HG03342 (cell line): ENCODE measurements at regions not wholly inside any gene's neighbourhood (a gene's known extent, or its start where the extent isn't known, plus 50 kb on each side); places are given as distances from the start of the nearest gene placed in this dataset.

Experiments
- ATAC-seq: cut with Tn5 transposase; IDR thresholded peaks from one replicate; pipeline ENCODE4 v1.9.1; 2021; ENCODE audit warnings: mild to moderate bottlenecking, moderate library complexity; ENCODE audit not compliant: unreplicated experiment

DNA sequence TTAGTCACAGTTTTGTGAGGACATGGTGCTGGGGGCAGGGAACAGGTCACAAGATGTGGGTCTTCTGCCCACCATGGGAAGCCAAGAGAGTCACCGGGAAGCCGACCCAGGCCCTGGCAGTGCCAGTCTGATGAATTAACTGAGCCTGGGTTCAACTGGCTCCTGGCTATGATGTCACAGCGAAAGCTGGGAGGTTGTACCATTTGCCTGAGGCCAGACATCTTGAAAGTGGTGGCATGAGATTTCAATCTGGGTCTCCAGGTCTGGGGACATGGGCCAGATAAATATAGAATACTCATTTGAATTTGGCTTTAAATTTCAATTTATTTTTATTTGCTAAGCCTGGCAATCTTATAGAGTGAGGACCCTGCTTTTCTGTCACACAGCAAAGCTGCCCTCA is 280.9 kb downstream of the NSG2 start:
- no peak for ATAC-seq

GRCh38 chr5:174327317-174327864 is 281.9 kb downstream of the NSG2 start:
- ATAC-seq = peak; percentile 66

DNA sequence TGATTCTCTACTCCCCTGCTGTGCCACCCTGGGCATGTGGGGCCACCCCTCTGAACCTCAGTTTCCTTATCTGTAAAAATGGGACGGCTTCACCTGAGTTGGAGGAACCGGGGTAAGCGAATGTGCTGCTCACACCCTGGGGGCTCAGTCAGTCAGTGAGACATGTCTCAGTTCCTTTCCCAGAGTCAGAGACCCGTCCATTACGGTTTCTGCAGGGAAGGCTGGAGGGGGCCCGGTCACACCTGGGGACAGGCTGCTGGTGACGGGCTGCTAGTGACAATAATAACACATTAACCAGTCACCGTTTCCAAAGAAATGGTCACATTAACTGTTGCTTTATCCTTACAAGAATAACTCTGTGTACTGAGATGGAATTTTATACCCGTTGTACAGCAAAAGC is 282.4 kb downstream of the NSG2 start:
- ATAC-seq = no peak

GRCh38 chr5:174328631-174329299 is 283.3 kb downstream of the NSG2 start:
- no peak for ATAC-seq

GRCh38 chr5:174329738-174330137 is 284.2 kb downstream of the NSG2 start:
- ATAC-seq = no peak

DNA sequence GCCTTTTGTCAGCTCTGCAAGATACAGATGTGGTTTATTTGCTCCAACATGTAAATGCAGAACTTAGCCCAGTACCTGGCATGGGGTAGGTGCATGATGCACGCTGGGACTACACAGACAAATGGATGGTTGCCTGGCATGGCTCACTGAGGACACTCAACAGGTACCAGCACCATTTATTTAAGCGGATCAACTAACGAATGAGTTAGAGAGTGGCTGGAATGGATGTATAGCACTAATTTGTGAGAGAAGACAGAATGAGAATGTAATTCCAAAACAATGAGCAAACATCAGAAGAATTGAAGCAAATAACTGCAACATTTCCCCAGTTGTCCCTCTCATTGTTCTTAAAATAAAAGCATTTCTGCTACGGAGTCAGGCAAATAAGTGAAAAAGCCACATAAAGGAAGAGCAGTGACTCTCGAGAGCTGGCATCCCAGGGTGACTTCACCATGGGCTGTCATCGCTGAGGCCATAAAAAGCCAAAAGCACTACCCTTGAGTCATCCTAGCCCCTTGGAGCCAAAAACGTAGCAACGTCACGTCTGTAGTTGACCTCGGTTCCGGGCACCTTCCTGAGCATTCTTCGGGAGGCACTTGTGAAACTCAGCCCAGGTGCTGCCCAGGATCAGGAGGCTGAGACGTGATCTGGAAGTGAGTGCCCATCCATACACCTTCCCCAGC is 290.3 kb downstream of the NSG2 start:
- ATAC-seq = no peak

DNA sequence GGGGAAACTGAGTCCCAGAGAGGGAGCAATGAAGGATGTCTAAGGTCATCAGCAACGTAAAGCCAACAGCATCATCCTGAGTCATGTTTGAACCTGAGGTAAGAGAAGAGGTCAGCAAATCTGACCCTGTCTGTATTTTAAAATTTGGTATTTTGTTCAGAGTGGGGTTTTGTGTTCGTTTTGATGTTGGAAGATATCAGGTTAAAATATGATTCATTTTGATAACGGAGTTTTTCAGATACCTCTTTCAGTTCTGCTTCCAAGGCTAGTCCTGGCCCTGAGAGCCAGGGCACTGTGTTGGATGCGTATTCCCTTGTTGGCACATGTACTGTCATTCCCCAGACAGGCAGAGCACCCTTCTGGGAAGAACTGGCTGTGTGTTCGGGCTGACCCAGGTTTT is 291.0 kb downstream of the NSG2 start:
- ATAC-seq = no peak

DNA sequence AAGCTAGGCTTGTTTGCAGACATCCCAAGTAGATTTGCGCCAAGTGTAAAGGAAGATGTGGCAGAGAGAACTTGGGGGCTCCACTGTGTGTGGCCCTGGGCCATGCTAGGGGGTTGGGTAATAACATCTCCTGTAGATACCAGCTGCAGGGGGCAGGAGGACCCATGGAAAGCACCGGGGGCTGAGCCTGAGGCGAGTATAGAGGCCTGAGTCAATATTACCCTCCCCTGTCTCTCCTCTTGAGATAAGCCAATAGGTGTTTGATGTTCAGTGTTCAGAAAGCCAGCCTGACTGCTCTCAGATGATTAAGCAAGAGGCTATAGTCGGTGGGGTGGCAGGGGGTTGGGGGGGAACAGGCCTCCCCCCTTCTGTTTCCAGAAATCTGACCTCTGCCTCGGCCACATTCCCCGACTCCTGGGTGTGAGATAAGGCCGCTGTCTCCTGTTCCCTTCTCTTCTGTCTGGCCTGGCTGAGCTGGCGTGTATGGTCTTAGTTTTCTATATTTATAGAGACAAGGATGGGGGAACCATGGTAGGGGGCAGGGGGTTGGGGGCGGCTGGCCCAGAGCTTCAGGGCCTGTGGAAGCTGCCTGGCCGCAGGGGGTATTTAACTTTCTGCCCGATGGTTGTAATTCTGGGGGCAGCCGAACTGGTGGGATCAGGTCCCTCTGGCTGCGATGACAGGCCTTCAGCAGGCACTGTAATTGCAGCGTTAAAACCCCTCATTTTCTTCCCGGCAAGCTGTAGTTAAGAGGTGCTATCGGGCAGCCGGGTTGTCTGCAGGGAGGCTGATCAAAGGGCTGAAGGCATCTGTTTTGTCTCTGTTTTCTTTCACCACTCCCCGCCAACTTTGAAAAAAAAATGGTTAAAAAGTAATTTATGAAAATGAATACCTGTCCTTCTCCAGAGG is 292.0 kb downstream of the NSG2 start:
- ATAC-seq = no peak

- ATAC-seq = no peak
Measured at GRCh38 chr5:174338185-174339010, 292.9 kb downstream of the NSG2 start.

DNA sequence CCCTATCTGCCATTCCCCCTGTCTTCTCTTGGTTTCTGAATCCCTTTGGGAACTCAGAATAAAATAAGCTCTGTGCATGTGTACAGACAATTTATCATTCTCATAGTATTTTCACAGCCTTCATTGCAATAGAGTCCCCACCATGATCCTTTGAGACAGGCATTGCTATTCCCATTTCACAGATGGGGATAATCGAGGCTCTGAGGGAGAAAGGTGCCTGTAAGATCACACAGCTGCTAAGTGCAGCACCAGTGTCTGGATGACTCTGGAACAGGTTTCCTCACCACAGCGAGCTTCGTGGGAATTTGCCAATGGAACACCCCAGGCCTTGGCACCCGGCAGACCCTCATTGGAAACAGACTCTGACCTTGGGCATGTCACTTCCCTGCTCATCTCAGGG is 293.6 kb downstream of the NSG2 start:
- no peak for ATAC-seq

GRCh38 chr5:174340226-174340625 is 294.7 kb downstream of the NSG2 start:
- ATAC-seq = no peak

- ATAC-seq = no peak
Measured at GRCh38 chr5:174342696-174343095, 297.2 kb downstream of the NSG2 start.

DNA sequence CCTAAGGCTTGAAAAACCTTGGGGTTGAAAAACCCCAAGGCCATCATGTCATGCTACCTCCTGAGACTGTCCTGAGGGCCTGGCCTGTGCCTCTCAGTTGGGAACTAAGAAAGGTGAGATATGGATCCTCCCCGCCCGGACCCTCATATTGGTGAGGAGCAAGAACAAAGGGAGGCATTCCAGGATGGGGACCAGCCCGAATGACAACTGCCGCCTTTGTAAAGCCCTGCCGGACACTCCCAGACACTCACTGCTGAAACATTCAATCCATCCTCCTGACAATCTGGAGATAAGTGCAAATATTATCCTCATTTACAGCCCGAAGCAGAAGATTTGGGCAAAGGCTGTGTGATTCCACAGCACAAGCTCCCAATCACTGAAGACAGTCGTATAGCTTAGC is 298.3 kb downstream of the NSG2 start:
- ATAC-seq = no peak

GRCh38 chr5:174344335-174344734 is 298.8 kb downstream of the NSG2 start:
- ATAC-seq = no peak

DNA sequence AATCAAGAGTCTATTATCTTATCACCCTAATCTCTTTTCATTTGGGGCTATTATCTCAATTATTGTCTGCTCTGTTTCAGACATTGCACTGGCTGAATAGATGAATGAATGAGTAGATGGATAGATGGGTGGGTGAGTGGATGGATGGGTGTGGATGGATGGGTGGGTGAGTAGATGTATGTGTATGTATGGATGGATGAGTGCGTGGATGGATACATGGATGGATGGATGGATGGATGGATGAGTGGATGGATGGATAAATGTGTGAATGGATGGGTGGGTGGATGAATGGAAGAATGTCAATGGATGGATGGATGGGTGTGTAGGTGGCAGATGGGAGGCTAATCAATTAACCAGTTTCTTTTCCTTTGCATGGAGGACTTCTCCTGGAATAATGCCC is 301.7 kb downstream of the NSG2 start:
- no peak for ATAC-seq

GRCh38 chr5:174348311-174348981 is 302.9 kb downstream of the NSG2 start:
- no peak for ATAC-seq

GRCh38 chr5:174352681-174353080 is 307.2 kb downstream of the NSG2 start:
- ATAC-seq = no peak

DNA sequence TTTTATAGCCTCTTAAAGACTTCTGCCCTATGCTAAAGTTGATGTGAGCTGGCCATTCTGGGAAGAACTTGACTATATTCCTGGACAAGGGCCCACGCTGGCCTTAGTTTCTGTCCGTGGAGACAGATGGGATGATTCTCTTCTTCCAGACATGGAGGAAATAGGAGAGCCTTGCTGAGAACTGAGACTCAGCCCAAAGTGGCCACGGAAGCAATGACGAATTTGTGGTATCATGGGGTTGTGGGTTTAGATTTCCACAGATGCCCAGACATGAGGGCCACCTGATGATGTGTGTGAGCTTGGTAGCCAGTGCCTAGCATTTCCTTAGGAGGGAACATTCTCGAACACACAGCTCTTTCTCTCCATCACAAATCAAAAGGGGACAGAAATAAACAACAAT is 309.1 kb downstream of the NSG2 start:
- no peak for ATAC-seq

- no peak for ATAC-seq
Measured at GRCh38 chr5:174355208-174355612, 309.7 kb downstream of the NSG2 start.

- ATAC-seq = no peak
Measured at GRCh38 chr5:174355995-174356394, 310.5 kb downstream of the NSG2 start.
